WTC11 (cell line): ENCODE measurements at regions not wholly inside any gene's neighbourhood (a gene's known extent, or its start where the extent isn't known, plus 50 kb on each side); places are given as distances from the start of the nearest gene placed in this dataset.

ENCODE experiments used
- ATAC-seq: fragments of 200-7000 bp; cut with Tn5 transposase; 2 replicates; pipeline ENCODE4 v1.10.0; 2021; ENCODE audit warnings: mild to moderate bottlenecking, moderate library complexity
- CTCF ChIA-PET: fragments of 300-600 bp; sonication (Branson Sonifier 250); formaldehyde crosslinking; loops from one replicate; lab custom pipeline; 2021; ENCODE audit warnings: antibody characterized with exemption; lab: Charles Lee
- POLR2A ChIA-PET: fragments of 350-600 bp; sonication (Branson Sonifier 250); formaldehyde crosslinking; loops from one replicate; lab custom pipeline; 2021; ENCODE audit warnings: antibody characterized with exemption; lab: Charles Lee
- DNase-seq: peaks from one replicate; pipeline ENCODE4 v3.0.0; 2021; ENCODE audit warnings: low spot score
- H3K27ac Mint-ChIP-seq: 2 replicates; pipeline ENCODE4 v1.8.0; 2021; ENCODE audit warnings: mixed read lengths
- H3K27me3 Mint-ChIP-seq: 2 replicates; pipeline ENCODE4 v1.8.0; 2021; ENCODE audit warnings: low read depth, mild to moderate bottlenecking, moderate library complexity, mixed read lengths
- H3K36me3 Mint-ChIP-seq: 2 replicates; pipeline ENCODE4 v1.8.0; 2021; ENCODE audit warnings: mixed read lengths
- H3K4me1 Mint-ChIP-seq: 2 replicates; pipeline ENCODE4 v1.8.0; 2022; ENCODE audit warnings: mixed read lengths
- H3K4me3 Mint-ChIP-seq: 2 replicates; pipeline ENCODE4 v1.8.0; 2021; ENCODE audit warnings: mild to moderate bottlenecking, moderate library complexity, mixed read lengths
- H3K9me3 Mint-ChIP-seq: 2 replicates; pipeline ENCODE4 v1.8.0; 2021; ENCODE audit warnings: mixed read lengths
- ATF2 ChIP-seq: sonication (generic); formaldehyde crosslinking; IDR thresholded peaks from 2 replicates; pipeline ENCODE4 v1.8.1; 2022; ENCODE audit warnings: low read depth, missing genetic modification reagents, borderline replicate concordance
- CBFB ChIP-seq: sonication (generic); formaldehyde crosslinking; IDR thresholded peaks from 2 replicates; pipeline ENCODE4 v1.8.1; 2022; ENCODE audit warnings: mild to moderate bottlenecking, low read depth, missing genetic modification reagents
- CREB1 ChIP-seq: sonication (generic); formaldehyde crosslinking; IDR thresholded peaks from 2 replicates; pipeline ENCODE4 v1.8.0; 2023; ENCODE audit warnings: mild to moderate bottlenecking, missing genetic modification reagents
- ETV6 ChIP-seq: sonication (generic); formaldehyde crosslinking; IDR thresholded peaks from 2 replicates; pipeline ENCODE4 v1.8.1; 2022; ENCODE audit warnings: mild to moderate bottlenecking, missing genetic modification reagents
- FOXJ3 ChIP-seq: sonication (generic); formaldehyde crosslinking; IDR thresholded peaks from 2 replicates; pipeline ENCODE4 v1.9.0; 2021; ENCODE audit warnings: missing genetic modification reagents, mild to moderate bottlenecking, borderline replicate concordance
- FOXP1 ChIP-seq: sonication (generic); formaldehyde crosslinking; IDR thresholded peaks from 2 replicates; pipeline ENCODE4 v1.8.0; 2022; ENCODE audit warnings: missing genetic modification reagents, mild to moderate bottlenecking, moderate library complexity, borderline replicate concordance
- HMGA2 ChIP-seq: fragments of 250-450 bp; sonication (Bioruptor Pico); IDR thresholded peaks from 2 replicates; pipeline ENCODE4 v1.4.0; 2021; ENCODE audit warnings: mild to moderate bottlenecking, moderate library complexity
- IRF2 ChIP-seq: sonication (generic); formaldehyde crosslinking; IDR thresholded peaks from 2 replicates; pipeline ENCODE4 v1.8.0; 2022; ENCODE audit warnings: low read depth, missing genetic modification reagents, borderline replicate concordance
- NR1H2 ChIP-seq: sonication (generic); formaldehyde crosslinking; IDR thresholded peaks from 2 replicates; pipeline ENCODE4 v1.9.0; 2021; ENCODE audit warnings: mild to moderate bottlenecking, moderate library complexity, missing genetic modification reagents
- OVOL2 ChIP-seq: fragments of 250-450 bp; sonication (Bioruptor Pico); IDR thresholded peaks from 2 replicates; pipeline ENCODE4 v1.9.0; 2021; ENCODE audit warnings: mild to moderate bottlenecking, borderline replicate concordance
- SMAD4 ChIP-seq: sonication (generic); formaldehyde crosslinking; IDR thresholded peaks from 2 replicates; pipeline ENCODE4 v1.8.0; 2022; ENCODE audit warnings: mild to moderate bottlenecking, missing genetic modification reagents
- STAT6 ChIP-seq: sonication (generic); formaldehyde crosslinking; conservative IDR thresholded peaks from 2 replicates; pipeline ENCODE4 v1.8.1; 2023; ENCODE audit warnings: mild to moderate bottlenecking, low read depth, missing genetic modification reagents, moderate library complexity
- TEAD1 ChIP-seq: sonication (generic); formaldehyde crosslinking; IDR thresholded peaks from 2 replicates; pipeline ENCODE4 v1.8.0; 2022; ENCODE audit warnings: mild to moderate bottlenecking, missing genetic modification reagents
- TEAD4 ChIP-seq: sonication (generic); formaldehyde crosslinking; IDR thresholded peaks from 2 replicates; pipeline ENCODE4 v1.8.0; 2022; ENCODE audit warnings: mild to moderate bottlenecking, missing genetic modification reagents
- ZNF121 ChIP-seq: sonication (generic); formaldehyde crosslinking; IDR thresholded peaks from 2 replicates; pipeline ENCODE4 v1.8.0; 2023; ENCODE audit warnings: missing genetic modification reagents
- ZNF423 ChIP-seq: fragments of 250-450 bp; sonication (Bioruptor Pico); IDR thresholded peaks from 2 replicates; pipeline ENCODE4 v2.1.2; 2022; ENCODE audit warnings: mild to moderate bottlenecking, moderate library complexity
- ZNF532 ChIP-seq: fragments of 250-450 bp; sonication (Bioruptor Pico); IDR thresholded peaks from 2 replicates; pipeline ENCODE4 v1.9.0; 2021; ENCODE audit warnings: mild to moderate bottlenecking, borderline replicate concordance
- TF ChIP-seq, protein P1 (sequence below): sonication (generic); formaldehyde crosslinking; IDR thresholded peaks from 2 replicates; pipeline ENCODE4 v1.8.1; 2022; ENCODE audit warnings: mild to moderate bottlenecking, moderate library complexity, missing genetic modification reagents
- TF ChIP-seq, protein P2 (sequence below): fragments of 250-450 bp; sonication (Bioruptor Pico); conservative IDR thresholded peaks from 2 replicates; pipeline ENCODE4 v1.9.0; 2021; ENCODE audit warnings: mild to moderate bottlenecking
- TF ChIP-seq, protein P3 (sequence below): sonication (generic); formaldehyde crosslinking; IDR thresholded peaks from 2 replicates; pipeline ENCODE4 v1.8.1; 2022; ENCODE audit warnings: missing genetic modification reagents, borderline replicate concordance

- Mint-ChIP-seq H3K36me3 (no peaks in the 10 kb centered on the region), H3K9me3 (no peaks in the 10 kb centered on the region), H3K4me3 (no peak overlapping the region), H3K27ac (no peak overlapping the region), H3K4me1 (peaks cover under 1% of the 10 kb centered on the region), H3K27me3 (no peaks in the 10 kb centered on the region)
- ChIA-PET CTCF (no interaction called here), POLR2A (no interaction called here)
- no peak for ATAC-seq
- DNase-seq: no peak
- TF ChIP-seq TEAD4 (CRISPR knock-in tag) (no peak), FOXJ3 (CRISPR knock-in tag) (no peak), ZNF423 (CRISPR knock-in tag) (no peak), SMAD4 (CRISPR knock-in tag) (no peak)
- TF ChIP-seq, protein P1, sequence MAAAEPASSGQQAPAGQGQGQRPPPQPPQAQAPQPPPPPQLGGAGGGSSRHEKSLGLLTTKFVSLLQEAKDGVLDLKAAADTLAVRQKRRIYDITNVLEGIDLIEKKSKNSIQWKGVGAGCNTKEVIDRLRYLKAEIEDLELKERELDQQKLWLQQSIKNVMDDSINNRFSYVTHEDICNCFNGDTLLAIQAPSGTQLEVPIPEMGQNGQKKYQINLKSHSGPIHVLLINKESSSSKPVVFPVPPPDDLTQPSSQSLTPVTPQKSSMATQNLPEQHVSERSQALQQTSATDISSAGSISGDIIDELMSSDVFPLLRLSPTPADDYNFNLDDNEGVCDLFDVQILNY: no peak
Measured at GRCh38 chr11:93963072-93963471, 58.1 kb upstream of the HEPHL1 start.

- ChIA-PET CTCF (no interaction called here), POLR2A (interaction anchor here (0.7 kb wide), 1 partner anchor 91 kb away, joined by 6 read pairs; no protein-coding TSS in a partner anchor)
- TF ChIP-seq IRF2 (CRISPR knock-in tag) (no peak), ZNF532 (CRISPR knock-in tag) (no peak), ZNF121 (CRISPR knock-in tag) (no peak), CBFB (CRISPR knock-in tag) (no peak), ATF2 (CRISPR knock-in tag) (no peak), NR1H2 (CRISPR knock-in tag) (no peak), ETV6 (CRISPR knock-in tag) (no peak), STAT6 (CRISPR knock-in tag) (no peak), SMAD4 (CRISPR knock-in tag) (no peak), HMGA2 (no peak)
- Mint-ChIP-seq H3K27me3 (no peaks in the 10 kb centered on the region; the same call in 1 of the 2 replicates), H3K4me1 (no peaks in the 10 kb centered on the region), H3K36me3 (no peaks in the 10 kb centered on the region), H3K9me3 (no peaks in the 10 kb centered on the region), H3K4me3 (no peak overlapping the region), H3K27ac (no peak overlapping the region)
- ATAC-seq (no peak), DNase-seq (no peak)
Measured at GRCh38 chr11:93967258-93967657, 53.9 kb upstream of the HEPHL1 start.

GRCh38 chr11:93967944-93968343, 53.2 kb upstream of the HEPHL1 start:
- no peaks in the 10 kb centered on the region; the same call in 1 of the 2 replicates for H3K27me3 Mint-ChIP-seq
- CTCF ChIA-PET: no interaction called here
- DNase-seq: no peak
- TF ChIP-seq FOXP1 (no peak), OVOL2 (CRISPR knock-in tag) (no peak), CREB1 (CRISPR knock-in tag) (no peak), TEAD1 (CRISPR knock-in tag) (no peak), TEAD4 (CRISPR knock-in tag) (no peak)
- TF ChIP-seq, protein P2, sequence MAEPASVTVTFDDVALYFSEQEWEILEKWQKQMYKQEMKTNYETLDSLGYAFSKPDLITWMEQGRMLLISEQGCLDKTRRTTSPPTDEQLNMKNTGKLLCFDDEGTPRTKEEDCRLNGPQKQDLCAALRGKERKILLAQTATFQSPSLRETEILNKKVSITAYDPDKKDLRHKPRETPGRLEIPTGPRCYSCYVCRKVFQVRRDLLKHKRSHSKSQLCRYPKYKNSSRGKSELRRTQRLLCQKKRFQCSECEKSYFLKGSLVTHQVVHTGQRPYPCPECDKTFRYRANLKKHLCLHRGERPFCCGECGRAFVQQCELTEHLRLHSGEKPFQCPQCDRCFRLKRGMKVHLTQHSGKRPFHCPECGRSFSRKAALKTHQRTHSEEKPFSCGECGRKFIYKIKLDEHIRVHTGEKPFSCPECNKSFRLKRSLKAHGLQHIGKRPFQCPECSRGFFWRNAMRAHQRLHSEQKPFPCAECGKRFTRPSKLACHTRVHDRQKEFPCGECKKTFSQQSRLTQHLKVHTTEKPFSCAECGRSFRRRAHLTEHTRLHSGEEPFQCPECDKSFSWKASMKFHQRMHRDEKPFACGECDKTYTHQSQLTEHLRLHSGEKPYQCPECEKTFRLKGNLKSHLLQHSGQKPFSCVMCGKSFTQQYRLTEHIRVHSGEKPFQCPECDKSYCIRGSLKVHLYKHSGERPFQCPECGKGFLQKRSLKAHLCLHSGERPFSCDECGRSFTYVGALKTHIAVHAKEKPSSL (CRISPR knock-in tag): no peak
- TF ChIP-seq, protein P3, sequence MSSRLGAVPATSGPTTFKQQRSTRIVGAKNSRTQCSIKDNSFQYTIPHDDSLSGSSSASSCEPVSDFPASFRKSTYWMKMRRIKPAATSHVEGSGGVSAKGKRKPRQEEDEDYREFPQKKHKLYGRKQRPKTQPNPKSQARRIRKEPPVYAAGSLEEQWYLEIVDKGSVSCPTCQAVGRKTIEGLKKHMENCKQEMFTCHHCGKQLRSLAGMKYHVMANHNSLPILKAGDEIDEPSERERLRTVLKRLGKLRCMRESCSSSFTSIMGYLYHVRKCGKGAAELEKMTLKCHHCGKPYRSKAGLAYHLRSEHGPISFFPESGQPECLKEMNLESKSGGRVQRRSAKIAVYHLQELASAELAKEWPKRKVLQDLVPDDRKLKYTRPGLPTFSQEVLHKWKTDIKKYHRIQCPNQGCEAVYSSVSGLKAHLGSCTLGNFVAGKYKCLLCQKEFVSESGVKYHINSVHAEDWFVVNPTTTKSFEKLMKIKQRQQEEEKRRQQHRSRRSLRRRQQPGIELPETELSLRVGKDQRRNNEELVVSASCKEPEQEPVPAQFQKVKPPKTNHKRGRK (CRISPR knock-in tag): no peak

More at GRCh38 chr11:93967944-93968343, 53.2 kb upstream of the HEPHL1 start:
- ATAC-seq: no peak
- H3K4me3 Mint-ChIP-seq: no peak overlapping the region
- no peaks in the 10 kb centered on the region for H3K9me3 Mint-ChIP-seq
- no peak overlapping the region for H3K27ac Mint-ChIP-seq
- POLR2A ChIA-PET: no interaction called here
- H3K4me1 Mint-ChIP-seq: peaks cover 4% of the 10 kb centered on the region
- H3K36me3 Mint-ChIP-seq: no peaks in the 10 kb centered on the region
